CD4-positive, alpha-beta T cell treated with Interleukin-6 for 4 hours (primary cell): ENCODE measurements at regions not wholly inside any gene's neighbourhood (a gene's known extent, or its start where the extent isn't known, plus 50 kb on each side); places are given as distances from the start of the nearest gene placed in this dataset.
"Not testable (repeated sequence)": the region's sequence is repeated elsewhere in the genome, so short reads cannot be mapped to it uniquely, and the experiment has no call there.

Source experiments
- DNase-seq: peaks from one replicate; pipeline ENCODE4 v3.0.0-alpha.2; 2020; ENCODE audit warnings: mixed read lengths

DNA sequence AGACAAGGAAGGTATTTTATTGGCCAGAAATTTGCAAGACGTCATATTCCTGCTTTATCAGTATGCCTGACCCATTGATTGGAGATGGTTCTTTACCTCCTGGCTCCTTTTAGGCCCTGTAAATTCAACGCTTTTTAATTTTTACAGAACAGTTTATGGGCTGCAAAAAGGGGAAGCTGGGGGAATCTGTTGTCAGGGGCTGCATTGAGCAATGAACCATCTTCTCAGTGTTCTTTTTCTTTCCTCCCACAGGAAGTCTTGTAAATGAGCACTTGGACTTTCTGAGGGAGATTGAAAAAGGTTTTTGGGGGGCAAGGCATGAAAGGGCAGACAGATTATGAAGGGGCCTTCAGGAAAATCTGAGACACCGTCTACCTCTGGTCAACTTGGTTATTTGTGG lies 503.6 kb upstream of the TNP1 start:
- DNase-seq: no peak

DNA sequence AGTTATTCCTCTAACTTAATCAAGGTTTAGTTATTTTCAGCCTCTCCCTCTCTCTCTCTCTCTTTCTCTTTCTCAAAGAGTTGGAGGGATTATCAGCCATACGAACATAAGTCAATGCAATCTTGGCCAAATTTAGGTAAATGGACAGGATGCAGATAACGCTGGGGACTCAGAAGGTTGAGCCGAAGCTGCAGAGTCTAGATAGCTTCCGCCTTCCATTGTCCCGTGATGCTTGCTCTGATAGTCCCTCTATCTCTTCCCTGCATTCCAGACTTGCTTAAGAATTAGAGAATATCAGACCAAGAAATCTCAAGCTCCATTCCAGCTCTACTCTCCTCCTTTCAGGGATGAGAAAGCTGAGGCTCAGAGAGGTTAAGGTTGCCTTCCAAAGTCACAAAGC lies 502.8 kb upstream of the TNP1 start:
- DNase-seq: no peak

- no peak for DNase-seq
These were observed 502.4 kb upstream of the TNP1 start for GRCh38 chr2:217362286-217362685.

GRCh38 chr2:217361483-217361880 lies 501.6 kb upstream of the TNP1 start:
- no peak for DNase-seq

DNA sequence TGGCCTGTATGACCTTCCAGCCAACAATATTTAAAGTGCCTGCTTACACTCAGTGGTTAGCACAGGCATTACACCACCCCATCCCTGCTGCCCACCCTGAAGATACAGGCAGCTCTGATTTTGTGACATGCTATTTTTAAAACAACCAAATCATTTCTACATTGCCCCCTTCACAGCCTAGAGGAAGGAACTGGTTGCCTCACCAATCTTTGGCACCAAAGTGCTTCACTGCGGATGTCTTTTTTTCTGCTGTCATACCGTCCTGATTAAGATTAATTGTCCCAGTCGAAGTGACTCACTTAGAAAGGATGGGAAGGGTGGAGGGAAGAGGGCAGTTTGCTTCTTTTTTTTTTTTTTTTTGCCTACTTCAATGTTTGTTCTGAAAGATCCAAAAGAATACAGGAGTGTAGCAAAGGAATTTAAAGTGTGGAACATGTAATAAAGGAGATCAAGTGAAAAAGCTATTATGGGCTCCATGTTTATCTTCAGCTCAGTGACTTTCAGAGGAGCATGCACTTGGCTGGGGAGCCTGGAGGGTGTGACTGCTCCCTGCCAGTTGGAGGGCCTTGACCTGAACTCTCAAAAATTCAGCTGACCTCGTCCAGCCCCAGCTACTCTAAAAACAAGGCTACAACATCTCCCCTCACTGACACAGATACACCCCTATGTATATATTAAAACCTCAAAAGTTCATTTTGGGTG lies 501.1 kb upstream of the TNP1 start:
- no peak for DNase-seq

DNA sequence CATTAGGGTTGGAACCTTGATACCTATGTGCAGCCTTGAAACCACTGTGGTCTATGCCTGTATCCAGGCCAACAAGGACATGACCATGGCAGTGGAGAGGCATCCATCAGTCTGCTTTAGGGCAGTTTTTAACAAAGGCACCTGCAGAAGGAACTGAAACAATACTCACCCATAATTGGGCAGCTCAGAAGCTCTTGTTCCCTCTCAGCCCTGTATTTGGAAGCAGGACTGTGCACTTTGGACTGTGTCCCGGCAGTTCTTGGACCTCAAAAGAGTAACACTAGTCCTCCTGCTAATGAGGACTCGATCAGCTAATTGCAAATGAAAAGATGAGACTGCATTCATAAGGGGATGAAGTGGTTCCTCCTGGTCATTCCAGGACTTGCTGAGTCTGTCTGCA lies 500.2 kb upstream of the TNP1 start:
- no peak for DNase-seq

GRCh38 chr2:217357886-217358620 lies 498.2 kb upstream of the TNP1 start:
- DNase-seq: no peak

DNA sequence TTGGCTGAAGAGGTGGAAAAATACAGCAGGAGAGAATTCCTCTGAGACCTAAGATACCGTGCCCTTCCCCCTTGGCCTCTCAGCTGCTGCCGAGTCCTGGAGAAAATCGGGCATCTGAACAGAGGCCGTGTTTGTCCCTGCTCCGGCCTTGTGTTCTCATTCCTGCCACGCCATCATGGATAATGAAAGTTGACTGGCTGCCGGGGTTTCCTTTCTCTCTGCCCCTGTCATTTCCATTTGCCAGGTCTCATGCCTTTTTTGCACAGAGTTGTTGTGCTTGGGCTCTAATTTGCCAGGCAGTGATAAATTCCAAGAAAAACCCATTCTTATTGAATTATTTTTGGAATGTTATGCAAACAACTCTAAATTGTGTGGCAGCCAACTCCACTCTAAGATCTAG lies 496.9 kb upstream of the TNP1 start:
- no peak for DNase-seq

DNA sequence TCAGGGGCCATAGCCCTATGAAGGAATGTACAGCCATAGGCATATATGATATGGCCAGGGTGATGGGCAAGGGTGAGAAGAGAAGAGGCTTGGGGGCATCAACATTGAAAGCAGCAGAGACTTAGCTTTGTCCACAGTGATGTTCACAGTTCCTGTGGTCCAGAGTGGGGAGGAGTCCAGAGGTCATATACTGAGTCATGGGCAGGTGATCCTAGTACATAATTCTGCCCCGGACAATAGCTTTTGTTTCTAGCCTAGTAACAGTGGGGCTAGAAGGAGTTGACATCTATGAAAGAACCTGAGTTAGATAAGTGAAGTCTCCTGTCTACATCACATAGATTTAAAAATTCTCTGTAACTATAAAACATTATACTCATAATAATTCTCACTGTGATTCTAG lies 496.3 kb upstream of the TNP1 start:
- no peak for DNase-seq

DNA sequence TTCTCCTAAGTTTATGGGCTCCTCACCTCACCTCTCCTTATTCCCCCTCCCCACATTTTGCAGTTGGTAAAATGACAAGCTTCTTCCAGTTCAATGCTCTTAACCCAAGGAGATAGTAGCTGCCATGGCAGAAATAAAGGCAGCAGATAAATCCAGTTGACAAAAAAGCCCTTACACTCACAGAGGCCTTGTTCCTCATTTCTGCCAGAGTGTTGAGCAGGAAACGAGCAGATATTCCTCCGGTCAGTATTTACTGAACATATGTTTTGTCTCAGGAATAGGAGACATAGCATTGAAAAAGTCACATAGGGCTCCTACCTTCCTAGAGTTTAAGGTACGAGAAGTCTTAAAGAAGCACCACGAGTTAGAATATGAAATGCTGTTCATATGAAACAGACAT lies 493.7 kb upstream of the TNP1 start:
- DNase-seq: no peak

- no peak for DNase-seq
These were observed 491.5 kb upstream of the TNP1 start for GRCh38 chr2:217351378-217351777.

- no peak for DNase-seq
These were observed 489.4 kb upstream of the TNP1 start for GRCh38 chr2:217349251-217349650.

DNA sequence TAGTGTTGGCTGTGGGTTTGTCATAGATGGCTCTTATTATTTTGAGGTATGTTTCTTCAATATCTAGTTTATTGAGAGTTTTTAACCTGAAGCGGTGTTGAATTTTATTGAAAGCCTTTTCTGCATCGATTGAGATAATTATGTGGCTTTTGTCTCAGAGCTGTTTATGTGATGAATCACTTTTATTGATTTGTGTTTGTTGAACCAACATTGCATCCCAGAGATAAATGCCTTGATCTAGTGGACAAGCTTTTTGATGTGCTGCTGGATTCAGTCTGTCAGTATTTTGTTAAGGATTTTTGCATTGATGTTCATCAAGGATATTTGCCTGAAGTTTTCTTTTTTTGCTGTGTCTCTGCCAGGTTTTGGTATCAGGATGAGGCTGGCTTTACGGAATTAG lies 487.8 kb upstream of the TNP1 start:
- DNase-seq: not testable (repeated sequence)

- DNase-seq: not testable (repeated sequence)
These were observed 486.2 kb upstream of the TNP1 start for GRCh38 chr2:217346043-217346442.

- no peak for DNase-seq
These were observed 481.0 kb upstream of the TNP1 start for GRCh38 chr2:217340899-217341298.

DNA sequence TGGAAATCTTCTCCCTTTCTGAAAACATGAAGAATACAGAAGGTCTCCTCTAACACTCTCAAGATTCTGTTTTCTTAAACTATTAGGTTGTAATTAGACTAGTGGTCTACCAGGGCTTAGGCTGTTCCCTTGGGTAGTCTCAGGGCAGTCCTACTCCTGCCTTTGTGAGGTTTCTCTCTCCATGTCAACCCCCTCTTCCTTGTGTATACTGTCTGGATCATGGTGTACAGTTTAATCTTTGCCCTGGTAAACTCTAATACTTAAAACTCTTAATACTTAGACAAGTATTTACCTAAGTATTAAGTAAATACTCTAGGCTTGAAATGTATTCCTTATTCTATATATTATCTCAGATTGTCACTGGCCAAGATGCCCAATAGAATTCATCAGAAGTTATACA lies 480.3 kb upstream of the TNP1 start:
- DNase-seq: no peak

DNA sequence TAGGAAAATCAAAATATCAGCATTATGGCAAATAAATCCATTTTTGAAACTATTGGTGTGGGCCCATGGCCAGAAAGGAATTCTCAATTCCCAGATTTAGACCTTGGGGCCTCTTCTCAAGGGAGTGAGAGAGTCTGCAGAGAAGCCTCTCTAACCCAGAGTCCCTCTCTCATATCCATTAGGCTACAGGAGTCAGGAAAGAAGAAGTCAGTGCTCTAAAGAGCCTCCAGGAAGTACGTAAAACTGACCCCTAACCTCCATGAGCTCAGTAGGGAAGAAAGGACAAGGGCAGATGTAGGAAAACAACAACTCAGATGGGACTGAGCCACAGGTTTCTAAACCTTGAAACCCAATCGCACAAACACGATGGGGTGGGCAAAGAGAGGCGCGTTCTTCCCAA lies 479.9 kb upstream of the TNP1 start:
- no peak for DNase-seq

DNA sequence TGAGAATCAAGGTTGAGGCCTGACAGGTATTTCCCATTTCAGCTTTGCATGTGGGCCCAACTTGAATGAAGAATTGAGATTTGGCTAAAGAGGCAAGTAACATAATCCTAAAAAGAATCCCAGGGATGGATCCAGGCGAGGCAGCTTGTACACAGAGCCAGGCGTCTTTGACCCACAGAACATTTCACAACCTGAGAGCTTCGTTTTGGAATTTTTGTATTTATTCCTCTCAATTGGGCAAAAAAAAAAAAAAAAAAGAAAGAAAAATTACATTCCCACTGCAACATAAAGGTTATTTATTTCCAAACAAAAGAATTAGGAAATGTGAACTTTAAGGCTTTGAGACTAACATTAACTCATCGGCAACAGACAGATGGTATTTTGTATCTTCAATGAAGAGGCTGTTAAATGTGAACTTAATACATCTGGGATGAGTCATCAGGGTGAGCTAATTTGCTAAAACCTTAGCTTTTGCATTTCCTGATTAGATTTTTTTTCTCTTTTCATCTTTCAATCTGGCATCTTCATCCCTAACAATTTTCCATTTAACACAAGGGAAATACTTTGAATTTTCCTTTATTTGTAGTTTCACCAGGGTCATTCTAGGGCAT lies 478.5 kb upstream of the TNP1 start:
- no peak for DNase-seq

DNA sequence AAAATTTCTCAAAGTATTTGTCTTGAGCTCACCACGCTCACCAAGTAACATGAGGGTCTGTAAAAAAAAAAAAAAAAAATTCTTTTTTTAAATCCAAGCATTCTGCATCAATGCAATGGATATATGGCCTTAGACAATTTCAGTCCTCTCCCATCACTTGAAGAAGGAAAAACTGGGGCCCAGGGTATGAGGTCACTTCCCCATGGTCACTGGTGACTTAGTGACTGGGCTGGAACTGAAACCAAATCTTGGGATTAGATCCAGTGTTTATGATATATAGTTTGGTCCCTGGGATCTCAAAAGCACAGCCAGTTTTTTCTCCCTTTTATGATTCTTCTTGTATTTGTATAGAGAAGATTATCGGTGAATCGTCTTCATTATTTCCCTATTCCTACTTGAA lies 477.9 kb upstream of the TNP1 start:
- no peak for DNase-seq

DNA sequence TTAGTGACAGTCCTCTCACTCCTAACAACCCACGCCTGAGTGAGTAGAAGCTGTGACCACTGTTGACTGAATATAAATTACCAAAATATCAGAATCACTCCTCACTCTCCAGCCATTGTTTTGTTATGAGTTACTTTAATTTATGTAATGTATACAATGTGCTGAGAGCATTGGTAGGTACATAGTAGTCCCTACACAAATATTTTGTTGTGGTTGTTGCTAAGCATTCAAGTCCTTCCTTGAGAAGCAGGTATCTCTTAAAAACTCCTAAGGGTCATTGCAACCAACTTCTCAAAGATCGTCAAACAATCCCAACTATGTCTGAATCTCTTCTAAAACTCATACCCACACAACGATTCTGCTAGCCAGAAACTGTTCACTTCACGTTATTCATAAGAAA lies 476.8 kb upstream of the TNP1 start:
- no peak for DNase-seq

DNA sequence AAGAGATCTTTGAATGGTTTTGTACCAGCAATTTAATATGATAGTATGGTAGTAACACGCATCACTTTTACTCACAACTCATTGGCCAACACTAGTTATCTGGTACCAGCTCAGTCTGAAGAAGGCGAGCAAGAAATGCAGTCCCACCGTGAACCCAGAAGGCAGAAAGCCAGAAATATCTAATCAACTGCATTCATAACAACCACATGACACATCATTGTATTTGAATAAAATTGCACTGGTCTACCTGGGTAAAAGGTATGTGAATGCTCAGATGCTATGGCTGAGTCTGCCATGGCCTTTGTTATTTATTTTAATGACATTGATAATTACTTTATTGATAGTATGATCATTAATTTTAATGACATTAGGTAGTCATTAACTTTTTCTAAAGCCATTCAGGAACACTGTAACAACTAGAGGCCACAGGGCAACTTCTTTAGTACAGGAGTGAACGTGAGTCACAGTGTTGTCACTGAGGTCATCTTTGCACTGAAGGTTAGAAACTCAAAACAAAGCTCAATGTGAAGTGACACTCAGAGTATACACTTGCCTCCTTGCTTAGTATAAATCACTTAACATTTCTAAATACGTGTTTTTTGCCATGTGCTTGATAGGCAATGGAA lies 475.6 kb upstream of the TNP1 start:
- DNase-seq: no peak

DNA sequence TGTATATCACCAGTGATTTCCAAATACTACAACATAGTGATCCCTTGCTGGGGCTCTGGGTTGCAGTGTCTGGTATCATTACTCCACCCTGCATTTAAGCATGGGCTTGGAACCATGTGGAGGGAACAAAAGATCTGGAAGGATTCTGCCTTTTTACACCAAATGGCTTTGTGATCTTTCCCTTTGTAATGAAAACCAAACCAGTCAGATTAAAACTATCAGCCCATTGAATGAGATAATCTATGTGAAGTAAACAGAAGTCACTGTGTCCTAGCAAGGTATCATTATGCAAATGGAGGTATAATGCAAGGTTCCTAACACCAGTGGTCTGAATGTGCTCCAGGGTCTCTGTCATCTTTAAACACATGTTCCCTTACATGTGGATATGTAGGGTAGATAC lies 474.7 kb upstream of the TNP1 start:
- DNase-seq: no peak

GRCh38 chr2:217332866-217333265 lies 473.0 kb upstream of the TNP1 start:
- DNase-seq: no peak

GRCh38 chr2:217332417-217332791 lies 472.5 kb upstream of the TNP1 start:
- no peak for DNase-seq
